Keratinocyte (primary cell): ENCODE measurements at regions not wholly inside any gene's neighbourhood (a gene's known extent, or its start where the extent isn't known, plus 50 kb on each side); places are given as distances from the start of the nearest gene placed in this dataset.

Source experiments
- EZH2 ChIP-seq: IDR thresholded peaks from one replicate; pipeline ENCODE4 v1.6.1; 2012; ENCODE audit warnings: inconsistent platforms, mild to moderate bottlenecking, low read length, moderate library complexity
- TF ChIP-seq, protein P1 (sequence below), 3 experiments: IDR thresholded peaks in 1 of 3; conservative IDR thresholded peaks in 1 of 3; optimal IDR thresholded peaks in 1 of 3; 2 replicates in 2 of 3; 3 replicates in 1 of 3; pipeline versions ENCODE3 to v1.5.1; 2011; ENCODE audit warnings: low read length in 3 of 3, mild to moderate bottlenecking in 3 of 3, moderate library complexity in 2 of 3, control low read depth in 1 of 3, inconsistent platforms in 1 of 3; ENCODE audit not compliant: insufficient read depth in 2 of 3; ENCODE audit errors: extremely low read depth in 1 of 3

DNA sequence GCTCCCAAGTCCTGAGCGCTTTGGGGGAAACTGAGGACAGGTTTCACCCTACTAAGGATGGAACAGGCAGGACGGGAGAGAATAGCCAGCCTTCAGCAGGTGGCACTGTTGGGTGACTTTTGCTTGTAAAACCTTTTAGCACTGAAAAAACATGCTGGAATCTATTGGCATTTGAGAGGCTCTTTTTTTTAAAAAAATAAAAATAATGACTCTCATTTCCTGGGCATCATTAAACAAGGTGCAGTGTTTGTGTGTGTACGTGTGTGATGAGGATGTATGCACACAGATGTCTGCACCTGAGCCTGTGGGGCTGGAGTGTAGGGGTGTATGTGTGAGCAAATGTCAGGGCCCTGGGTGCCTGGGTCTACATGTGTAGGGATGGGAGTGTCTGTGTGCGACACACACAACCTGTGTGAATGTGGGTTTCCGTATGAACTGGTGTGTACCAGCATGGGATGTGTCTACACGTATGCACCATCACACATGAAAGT lies 177.9 kb downstream of the RPS24 start:
- no peak for TF ChIP-seq EZH2
- TF ChIP-seq, protein P1, sequence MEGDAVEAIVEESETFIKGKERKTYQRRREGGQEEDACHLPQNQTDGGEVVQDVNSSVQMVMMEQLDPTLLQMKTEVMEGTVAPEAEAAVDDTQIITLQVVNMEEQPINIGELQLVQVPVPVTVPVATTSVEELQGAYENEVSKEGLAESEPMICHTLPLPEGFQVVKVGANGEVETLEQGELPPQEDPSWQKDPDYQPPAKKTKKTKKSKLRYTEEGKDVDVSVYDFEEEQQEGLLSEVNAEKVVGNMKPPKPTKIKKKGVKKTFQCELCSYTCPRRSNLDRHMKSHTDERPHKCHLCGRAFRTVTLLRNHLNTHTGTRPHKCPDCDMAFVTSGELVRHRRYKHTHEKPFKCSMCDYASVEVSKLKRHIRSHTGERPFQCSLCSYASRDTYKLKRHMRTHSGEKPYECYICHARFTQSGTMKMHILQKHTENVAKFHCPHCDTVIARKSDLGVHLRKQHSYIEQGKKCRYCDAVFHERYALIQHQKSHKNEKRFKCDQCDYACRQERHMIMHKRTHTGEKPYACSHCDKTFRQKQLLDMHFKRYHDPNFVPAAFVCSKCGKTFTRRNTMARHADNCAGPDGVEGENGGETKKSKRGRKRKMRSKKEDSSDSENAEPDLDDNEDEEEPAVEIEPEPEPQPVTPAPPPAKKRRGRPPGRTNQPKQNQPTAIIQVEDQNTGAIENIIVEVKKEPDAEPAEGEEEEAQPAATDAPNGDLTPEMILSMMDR (optimal IDR thresholded peaks at IDR 0.05 in 1 of 3, IDR thresholded peaks at IDR 0.05 in 1 of 3, conservative IDR thresholded peaks at IDR 0.05 in 1 of 3; ENCODE audit: extremely low read depth in 1 of 3, insufficient read depth in 2 of 3, low read length in 3 of 3): peak; percentile 13 to 59 (median 51)
